Neural crest cell (in vitro differentiated cells): ENCODE measurements at regions not wholly inside any gene's neighbourhood (a gene's known extent, or its start where the extent isn't known, plus 50 kb on each side); places are given as distances from the start of the nearest gene placed in this dataset.

Source experiments
- DNase-seq: peaks from one replicate; pipeline ENCODE4 v3.0.0; 2021; ENCODE audit warnings: low read depth, mixed read lengths, low spot score
- H3K27ac Mint-ChIP-seq: one replicate; pipeline ENCODE4 v1.8.0; 2021; ENCODE audit warnings: mild to moderate bottlenecking, mixed read lengths; ENCODE audit not compliant: unreplicated experiment
- H3K27me3 Mint-ChIP-seq: 2 replicates; pipeline ENCODE4 v1.8.0; 2021; ENCODE audit warnings: low read depth, mild to moderate bottlenecking, mixed read lengths
- H3K36me3 Mint-ChIP-seq: 2 replicates; pipeline ENCODE4 v1.8.0; 2021; ENCODE audit warnings: low read depth, mild to moderate bottlenecking, mixed read lengths
- H3K4me1 Mint-ChIP-seq: 2 replicates; pipeline ENCODE4 v1.8.0; 2021; ENCODE audit warnings: mixed read lengths
- H3K4me3 Mint-ChIP-seq: one replicate; pipeline ENCODE4 v1.8.0; 2021; ENCODE audit warnings: mild to moderate bottlenecking, mixed read lengths
- H3K9me3 Mint-ChIP-seq: 2 replicates; pipeline ENCODE4 v1.8.0; 2021; ENCODE audit warnings: mixed read lengths
- CTCF ChIP-seq: fragments of 200-600 bp; sonication (generic); conservative IDR thresholded peaks from 2 replicates; pipeline ENCODE4 v1.5.0; 2021; ENCODE audit warnings: antibody characterized with exemption, mild to moderate bottlenecking

DNA sequence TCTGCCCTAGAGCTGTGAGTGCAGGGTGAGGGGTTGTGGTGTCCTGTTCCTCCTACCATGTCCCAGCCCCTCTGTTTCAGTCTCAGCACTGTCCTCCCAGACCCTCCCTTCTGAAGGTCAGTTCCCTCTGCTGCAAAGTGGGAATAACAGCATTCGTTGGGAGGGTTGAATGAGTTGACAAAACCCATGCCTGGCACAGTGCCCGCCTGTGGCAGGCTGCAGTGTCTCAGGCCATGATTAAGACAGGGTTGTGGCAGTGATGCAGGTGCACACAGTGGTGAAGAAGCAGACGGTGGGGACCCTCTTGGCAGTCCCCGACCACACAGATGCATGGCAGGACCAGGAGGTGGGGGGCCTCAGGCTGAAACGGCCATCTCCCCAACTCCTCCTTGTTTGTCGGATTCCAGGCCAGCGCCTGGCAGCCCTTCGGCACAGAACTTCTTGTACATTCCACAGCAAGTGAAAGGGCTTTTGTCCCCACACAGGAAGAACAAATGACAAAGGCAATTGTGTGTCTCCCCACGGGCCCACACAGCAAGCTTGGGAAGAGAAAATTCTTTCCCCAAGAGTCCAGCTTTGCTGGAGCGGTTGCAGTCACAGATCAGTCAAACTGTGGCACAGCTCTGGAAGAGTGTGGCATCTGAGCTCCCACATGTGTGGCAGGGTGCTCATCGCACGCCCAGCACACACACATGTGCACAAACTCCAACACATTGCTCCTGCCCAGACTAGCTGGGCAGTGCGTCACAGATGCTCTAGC, 58.1 kb upstream of the EPCAM start:
- H3K36me3 Mint-ChIP-seq: no peaks in the 10 kb centered on the region
- H3K4me3 Mint-ChIP-seq: peak overlapping the region; percentile 41
- no peak for TF ChIP-seq CTCF
- peaks cover 29% of the 10 kb centered on the region for H3K4me1 Mint-ChIP-seq
- peak overlapping the region; percentile 64 for H3K27ac Mint-ChIP-seq
- H3K9me3 Mint-ChIP-seq: no peaks in the 10 kb centered on the region
- peak; percentile 14 for DNase-seq
- H3K27me3 Mint-ChIP-seq: no peaks in the 10 kb centered on the region

DNA sequence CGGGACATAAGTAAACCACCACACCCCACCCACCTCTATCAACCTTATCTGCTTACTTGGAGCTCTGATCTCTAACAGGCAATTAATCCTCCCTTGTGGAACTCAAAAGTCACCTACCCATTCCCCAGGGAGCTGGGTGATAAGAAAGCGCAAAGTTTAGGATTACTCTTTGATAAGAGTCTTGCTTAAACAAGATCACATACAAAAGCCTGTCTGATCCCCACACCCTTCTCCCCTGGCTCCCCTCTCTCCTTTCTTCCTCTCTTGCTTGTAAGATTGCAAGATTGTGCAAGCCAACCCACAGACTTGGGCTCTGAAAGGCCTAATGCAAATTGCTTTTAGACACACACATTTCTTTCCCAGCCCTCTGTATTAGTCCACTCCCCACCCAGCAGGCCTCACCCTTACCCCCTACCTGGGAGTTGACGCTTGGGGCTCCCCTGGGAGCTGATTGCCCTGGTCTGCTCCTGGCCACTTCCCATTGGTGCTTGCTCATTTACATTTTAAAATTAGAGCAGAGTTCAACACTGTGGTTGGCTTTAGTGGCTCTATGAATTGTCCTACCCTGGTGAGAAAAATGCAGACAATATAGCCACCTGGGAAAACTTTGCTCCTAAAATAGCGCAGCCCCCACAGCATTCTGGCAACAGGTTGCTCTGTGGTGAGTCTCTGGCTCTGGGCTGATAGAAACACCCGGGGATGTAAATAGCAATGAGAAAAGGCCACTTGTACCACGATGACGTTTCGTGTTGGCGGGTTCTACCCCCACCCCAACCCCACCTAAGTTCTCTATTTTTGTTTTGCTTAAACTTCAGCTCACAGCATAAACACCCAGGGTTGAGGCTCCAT, 58.9 kb upstream of the EPCAM start:
- H3K27me3 Mint-ChIP-seq: no peaks in the 10 kb centered on the region
- H3K27ac Mint-ChIP-seq: peak overlapping the region; percentile 59
- H3K4me3 Mint-ChIP-seq: no peak overlapping the region
- peaks cover 29% of the 10 kb centered on the region for H3K4me1 Mint-ChIP-seq
- no peak for DNase-seq
- H3K9me3 Mint-ChIP-seq: no peaks in the 10 kb centered on the region
- no peak for TF ChIP-seq CTCF
- no peaks in the 10 kb centered on the region for H3K36me3 Mint-ChIP-seq

- no peak overlapping the region for H3K4me3 Mint-ChIP-seq
- TF ChIP-seq CTCF: no peak
Observed at GRCh38 chr2:47309472-47309951, 59.6 kb upstream of the EPCAM start.

DNA sequence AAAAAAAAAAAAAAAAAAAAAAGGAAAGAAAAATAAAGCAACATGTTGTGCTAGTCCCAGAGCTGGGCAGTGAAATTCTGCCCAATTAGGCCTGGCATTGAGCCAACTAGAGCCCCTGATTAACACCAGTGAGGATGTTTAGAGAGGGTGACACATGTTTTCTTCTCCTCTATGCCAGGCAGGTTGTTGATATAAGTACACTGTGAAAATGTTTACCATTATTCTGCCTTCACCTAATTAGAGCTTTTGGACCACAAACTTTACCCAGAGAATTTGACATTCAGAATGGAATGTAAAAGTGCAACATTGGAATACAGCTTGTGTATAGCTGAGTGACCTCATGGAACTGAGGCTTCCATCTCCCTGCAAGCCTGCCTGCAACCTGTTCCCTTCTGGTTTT, 62.0 kb upstream of the EPCAM start:
- Mint-ChIP-seq H3K4me1 (peaks cover 37% of the 10 kb centered on the region), H3K27me3 (no peaks in the 10 kb centered on the region), H3K9me3 (no peaks in the 10 kb centered on the region), H3K4me3 (no peak overlapping the region), H3K36me3 (no peaks in the 10 kb centered on the region), H3K27ac (no peak overlapping the region)
- no peak for TF ChIP-seq CTCF
- DNase-seq: no peak

More at GRCh38 chr2:47309472-47309951, 59.6 kb upstream of the EPCAM start:
- H3K27me3 Mint-ChIP-seq: no peaks in the 10 kb centered on the region
- H3K36me3 Mint-ChIP-seq: no peaks in the 10 kb centered on the region
- H3K27ac Mint-ChIP-seq: no peak overlapping the region
- H3K9me3 Mint-ChIP-seq: no peaks in the 10 kb centered on the region
- DNase-seq: no peak
- H3K4me1 Mint-ChIP-seq: peaks cover 29% of the 10 kb centered on the region

DNA sequence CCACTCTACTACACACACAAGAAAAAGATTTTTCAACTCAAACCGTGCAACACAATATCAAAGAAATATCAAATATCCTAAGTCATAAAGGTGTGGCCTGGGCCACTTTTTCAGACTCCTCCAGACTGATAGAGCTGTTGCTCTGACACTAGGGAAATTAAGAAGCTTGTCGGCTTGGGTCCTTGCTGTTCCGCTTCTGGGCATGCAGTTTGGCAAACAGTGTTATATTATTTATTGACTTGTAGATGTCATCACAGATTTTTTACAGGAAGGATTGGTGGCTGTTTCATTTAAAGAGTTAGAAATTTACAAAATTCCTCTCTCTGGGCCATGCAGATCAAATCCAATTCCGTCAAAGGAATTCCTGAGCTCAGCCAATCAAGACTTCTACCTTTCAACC, 64.5 kb upstream of the EPCAM start:
- no peak overlapping the region for H3K27ac Mint-ChIP-seq
- no peak overlapping the region for H3K4me3 Mint-ChIP-seq
- TF ChIP-seq CTCF: no peak
- no peak for DNase-seq
- no peaks in the 10 kb centered on the region for H3K27me3 Mint-ChIP-seq
- peaks cover 13% of the 10 kb centered on the region for H3K4me1 Mint-ChIP-seq
- H3K9me3 Mint-ChIP-seq: no peaks in the 10 kb centered on the region
- no peaks in the 10 kb centered on the region for H3K36me3 Mint-ChIP-seq
